HG02973 (cell line): ENCODE measurements at regions not wholly inside any gene's neighbourhood (a gene's known extent, or its start where the extent isn't known, plus 50 kb on each side); places are given as distances from the start of the nearest gene placed in this dataset.
"Not testable (repeated sequence)": the region's sequence is repeated elsewhere in the genome, so short reads cannot be mapped to it uniquely, and the experiment has no call there.

Experiments used
- ATAC-seq: cut with Tn5 transposase; IDR thresholded peaks from one replicate; pipeline ENCODE4 v1.9.1; 2021; ENCODE audit warnings: moderate library complexity; ENCODE audit not compliant: unreplicated experiment

DNA sequence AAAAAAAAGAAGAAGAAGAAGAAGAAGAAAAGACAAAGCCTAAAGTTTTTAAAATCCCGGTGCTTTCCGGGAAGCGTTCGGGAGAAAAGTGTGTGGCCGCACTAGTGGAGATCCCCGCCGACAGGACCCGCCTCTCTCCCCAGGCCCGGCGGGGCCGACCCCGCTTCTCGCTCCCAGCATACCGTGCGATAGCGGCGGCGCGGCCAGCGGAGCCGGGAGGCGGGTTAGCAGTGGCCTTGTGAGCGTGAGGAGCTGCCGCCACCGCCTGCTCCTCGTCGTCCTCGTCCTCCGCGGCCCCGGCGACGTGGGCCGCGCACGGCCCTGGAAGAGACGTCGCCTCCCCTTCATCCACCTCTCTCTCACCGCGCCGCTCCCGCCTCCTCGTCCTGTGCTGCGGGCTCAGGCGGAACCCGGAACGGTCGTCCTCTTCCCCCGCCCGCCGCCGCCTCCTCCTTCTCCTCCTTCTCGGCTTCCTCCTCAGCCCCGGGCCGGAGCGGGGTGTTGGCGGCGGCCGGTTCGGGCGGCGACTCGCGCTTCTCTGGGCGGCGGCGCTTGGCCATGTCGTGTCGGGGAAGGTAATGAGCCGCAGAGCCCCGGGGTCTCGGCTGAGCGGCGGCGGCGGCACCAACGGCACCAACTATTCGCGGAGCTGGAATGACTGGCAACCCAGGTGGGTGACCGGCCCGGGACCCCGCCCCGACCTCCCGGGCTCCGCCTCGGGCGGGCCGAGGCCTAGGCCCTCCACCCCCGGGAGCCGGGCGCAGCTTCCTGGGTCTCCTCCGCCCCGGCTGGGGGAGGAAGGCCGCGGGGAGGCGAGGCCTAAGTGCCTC is 62.6 kb upstream of the CDR2 start:
- peak; percentile 71 for ATAC-seq

DNA sequence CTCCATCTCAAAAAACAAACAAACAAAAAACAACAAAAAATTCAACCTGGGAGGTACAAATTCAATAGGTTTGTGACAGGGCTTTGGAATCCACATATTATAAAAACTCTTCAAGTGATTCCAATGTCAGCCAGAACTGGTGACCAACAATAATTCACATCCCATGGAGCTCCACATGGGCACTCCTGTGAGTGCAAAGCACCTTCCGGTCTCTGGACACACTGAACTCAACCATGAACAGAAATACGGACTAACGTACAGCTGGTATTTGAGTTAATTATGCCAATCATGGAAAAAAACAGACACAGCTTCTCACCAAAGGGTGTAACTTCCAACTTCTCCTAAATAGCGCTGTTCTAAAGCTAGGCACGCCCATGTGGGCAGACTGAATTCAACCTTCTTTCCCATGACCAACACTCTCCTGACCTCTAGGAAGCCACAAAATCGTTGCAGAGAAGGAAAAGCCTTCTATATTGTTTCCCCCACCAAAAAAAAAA is 62.0 kb upstream of the CDR2 start:
- peak; percentile 21 for ATAC-seq

DNA sequence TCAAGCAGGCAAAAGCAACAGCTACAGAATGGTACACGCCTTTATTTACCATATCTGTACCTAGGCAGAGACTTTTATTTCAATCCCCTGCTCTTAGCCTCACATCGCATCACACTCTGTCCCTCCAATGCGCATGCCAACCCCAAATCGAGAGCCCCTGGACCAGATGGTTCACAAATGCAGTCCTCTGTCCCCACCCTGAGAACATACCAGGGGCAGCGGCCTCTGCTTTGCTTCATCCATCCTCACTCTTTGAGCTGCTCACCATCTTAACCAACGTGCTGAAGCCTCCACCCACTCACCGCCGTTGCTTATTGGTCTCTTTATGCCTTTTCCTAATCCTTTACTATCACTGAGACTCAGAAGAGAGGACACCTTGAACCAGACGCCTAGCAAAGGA is 56.9 kb upstream of the CDR2 start:
- not testable (repeated sequence) for ATAC-seq

DNA sequence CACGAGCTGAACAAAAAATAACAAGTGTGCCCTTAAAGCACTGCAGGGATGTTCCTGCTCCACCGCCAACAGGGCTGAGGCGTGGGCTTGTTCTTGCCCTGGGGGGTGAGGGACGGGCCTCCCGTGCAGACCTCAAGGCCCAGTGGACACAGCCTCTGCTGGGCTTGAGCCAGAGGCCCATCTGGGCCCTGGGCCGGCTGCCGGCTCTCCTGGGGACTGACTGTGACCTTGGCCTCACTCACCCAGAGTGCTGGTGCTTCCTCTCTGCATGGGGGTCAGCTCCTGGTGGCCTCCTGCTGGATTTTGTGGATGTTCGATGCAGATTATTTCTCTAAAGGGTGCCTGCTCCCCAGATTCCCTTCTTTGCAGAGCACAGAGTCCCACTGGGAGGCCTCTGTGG is 54.2 kb upstream of the CDR2 start:
- ATAC-seq = no peak

DNA sequence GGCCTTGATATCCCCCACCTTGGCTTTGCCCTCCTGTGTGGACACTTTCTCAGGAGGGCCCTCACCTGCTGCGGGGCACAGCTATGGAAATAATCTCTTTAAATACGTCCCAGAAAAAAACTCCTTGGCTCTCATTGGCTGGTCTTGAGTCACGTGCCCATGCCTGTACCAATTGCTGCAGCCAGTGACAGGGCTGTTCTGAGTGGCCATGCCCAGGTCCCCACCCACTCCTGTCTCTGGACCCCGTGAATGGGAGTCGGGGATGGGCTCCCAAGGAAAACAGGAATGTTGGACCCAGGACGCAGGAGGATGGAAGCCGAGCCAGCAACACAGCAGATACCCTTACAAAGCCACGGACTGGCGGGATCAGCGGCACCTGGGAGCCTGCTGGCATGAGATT is 53.1 kb upstream of the CDR2 start:
- ATAC-seq = no peak

DNA sequence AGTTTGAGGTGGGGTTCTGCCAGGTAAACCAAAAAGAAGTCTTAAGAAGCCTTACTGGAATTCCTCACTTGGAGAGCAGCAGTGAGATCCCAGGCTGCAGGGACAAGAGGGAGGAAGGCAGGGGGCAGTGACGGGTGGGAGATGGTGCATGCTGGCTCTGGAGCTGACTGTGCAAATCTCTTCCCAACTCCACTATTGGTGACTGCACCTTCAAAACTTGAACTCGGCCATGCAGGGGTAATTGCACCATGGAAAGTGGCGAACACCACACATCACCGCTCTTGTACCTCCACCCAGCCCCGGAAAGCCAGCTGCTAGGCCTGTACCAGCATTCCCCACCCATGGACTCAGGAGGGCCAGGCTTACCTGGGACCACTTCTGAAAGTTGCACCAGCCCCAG is 51.4 kb upstream of the CDR2 start:
- ATAC-seq = no peak

DNA sequence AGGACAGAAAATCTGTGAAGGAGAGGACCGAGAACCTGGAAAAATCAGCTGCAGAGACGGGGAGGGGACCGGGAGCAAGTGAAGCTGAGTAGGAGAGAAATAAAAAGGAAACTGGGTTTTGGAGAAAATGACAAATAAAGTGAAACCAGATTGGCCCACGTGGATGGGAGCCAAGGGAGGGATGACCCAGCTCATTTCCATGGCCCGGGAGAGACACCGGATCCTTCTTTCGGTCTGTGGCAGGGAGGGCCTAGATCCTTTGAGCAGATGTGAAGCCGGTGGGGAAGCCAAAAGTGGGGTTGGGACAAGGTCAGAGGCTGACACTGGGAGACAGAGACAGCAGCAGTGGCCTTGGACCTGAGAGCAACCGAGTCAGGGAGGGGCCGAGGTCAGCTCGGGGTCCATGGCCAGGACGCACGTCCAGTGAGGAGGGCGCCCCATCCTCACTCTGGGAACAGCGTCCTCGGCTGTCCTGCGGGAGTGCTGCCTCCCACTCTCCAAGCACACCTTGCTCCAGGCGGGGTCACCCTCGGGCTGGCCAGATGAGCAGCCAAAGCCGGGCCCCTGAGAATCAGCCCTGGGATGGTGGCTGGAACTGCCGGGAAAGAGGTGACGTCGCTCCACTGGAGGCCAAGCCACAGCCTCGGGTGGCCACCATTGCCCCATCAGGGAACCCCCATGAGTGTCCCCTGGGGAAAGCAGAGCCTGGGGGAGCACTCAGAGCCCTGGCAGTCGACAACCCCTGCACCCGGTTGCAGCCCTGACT is 50.8 kb upstream of the CDR2 start:
- ATAC-seq = no peak

DNA sequence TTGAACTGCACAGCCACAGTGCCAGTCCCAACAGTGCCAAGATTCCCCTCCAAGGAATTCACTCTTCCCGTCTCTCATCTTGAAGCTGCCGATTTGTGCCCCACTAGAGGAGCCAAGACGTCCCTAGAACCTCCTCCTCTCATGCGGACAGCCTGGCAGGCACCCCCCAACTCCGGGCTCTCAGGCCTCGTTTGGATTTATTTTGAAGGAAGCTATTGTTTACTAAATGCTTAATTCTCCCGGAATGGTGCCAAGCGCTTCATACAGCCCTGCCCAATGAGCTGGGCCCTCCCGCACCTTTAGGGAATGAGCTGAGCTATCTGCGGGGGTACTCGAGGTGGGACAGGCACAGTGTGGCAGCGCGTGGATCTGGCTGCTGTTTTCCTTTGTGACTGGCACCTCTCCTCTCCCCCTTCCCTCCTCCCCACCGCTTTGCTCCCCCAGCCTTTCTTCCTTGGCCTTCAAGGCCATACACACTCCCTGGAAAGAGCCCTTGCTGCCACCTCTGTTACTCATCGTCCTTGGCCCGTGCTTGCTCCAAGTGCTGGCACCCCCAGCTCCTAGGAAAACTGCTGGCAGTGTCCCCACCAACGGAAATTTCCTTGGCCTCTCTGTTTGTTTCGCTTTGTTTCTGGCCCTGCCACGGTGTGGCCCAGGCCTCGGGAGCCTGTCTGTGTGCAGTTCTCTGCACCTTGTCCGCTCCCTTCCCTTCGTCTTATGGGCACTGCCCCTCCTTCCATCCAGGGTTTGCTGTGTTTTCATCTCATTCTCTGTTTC is 49.9 kb upstream of the CDR2 start:
- no peak for ATAC-seq
